HUDEP-2 (cell line): ENCODE measurements at regions not wholly inside any gene's neighbourhood (a gene's known extent, or its start where the extent isn't known, plus 50 kb on each side); places are given as distances from the start of the nearest gene placed in this dataset.

Experiments used
- DNase-seq, 76 experiments: peaks; one replicate each; lab custom pipeline; 2025; ENCODE audit not compliant: unreplicated experiment in 76 of 76; lab: John Stamatoyannopoulos, UW

DNA sequence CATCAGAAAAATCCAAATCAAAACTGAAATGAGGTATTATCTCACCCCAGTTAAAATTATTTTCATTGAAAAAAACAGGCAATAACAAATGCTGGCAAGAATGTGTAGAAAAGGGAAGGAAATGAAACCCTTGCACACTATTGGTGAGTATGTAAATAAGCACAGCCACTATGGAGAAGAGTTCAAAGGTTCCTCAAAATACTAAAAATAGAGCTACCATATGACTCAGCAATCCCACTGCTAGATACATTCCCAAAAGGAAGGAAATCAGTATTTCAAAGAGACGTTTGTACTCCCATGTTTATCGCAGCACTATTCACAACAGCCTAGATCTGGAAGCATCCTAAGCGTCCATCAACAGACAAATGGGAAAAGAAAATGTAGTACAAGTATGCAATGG is 932.4 kb downstream of the PCDH18 start:
- no peak for DNase-seq

GRCh38 chr4:136590440-136590839 is 941.9 kb downstream of the PCDH18 start:
- DNase-seq, result no peak

GRCh38 chr4:136583567-136583966 is 948.7 kb downstream of the PCDH18 start:
- no peak for DNase-seq

- DNase-seq, result no peak
Observed at GRCh38 chr4:136581119-136581518, 951.2 kb downstream of the PCDH18 start.

- DNase-seq, result no peak
Observed at GRCh38 chr4:136575146-136575545, 957.1 kb downstream of the PCDH18 start.

DNA sequence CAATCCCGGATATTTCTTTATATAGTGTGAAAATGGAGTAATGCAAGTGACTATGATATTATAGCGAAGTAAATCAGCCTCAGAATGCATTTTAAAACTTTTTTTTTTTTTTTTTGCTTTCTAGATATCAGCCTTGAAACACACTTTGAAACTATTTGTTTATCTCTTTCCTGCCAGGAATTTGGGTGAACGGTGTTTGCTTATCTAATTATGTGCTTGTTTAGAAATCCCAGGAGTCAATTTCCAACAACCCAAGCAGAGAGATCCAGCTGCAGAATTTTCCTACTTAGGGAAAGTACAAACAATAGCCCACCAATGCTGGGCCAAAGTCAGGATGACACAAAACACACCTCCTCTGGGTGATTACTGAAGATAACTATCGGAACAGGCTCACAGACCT is 958.8 kb downstream of the PCDH18 start:
- DNase-seq, result no peak

GRCh38 chr4:136571315-136571714 is 961.0 kb downstream of the PCDH18 start:
- no peak for DNase-seq

DNA sequence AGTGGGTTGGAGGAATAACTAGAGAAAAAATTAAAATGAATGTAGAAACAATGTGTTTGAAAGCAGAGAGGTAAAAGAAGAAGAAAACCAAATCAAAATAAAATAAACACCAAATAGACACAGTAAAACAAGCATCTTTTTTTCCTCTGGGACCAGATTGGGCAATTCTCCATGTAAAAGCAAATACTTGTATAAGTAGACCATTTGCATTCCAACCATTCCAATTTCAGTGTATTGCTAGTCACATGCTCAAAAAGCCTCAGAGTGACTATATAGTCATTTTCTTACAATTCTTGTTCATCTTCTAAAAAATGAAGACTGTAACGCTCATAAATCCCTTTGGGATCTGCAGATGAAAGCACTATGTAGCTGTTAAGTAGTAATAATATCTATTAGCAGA is 969.5 kb downstream of the PCDH18 start:
- DNase-seq, result no peak

DNA sequence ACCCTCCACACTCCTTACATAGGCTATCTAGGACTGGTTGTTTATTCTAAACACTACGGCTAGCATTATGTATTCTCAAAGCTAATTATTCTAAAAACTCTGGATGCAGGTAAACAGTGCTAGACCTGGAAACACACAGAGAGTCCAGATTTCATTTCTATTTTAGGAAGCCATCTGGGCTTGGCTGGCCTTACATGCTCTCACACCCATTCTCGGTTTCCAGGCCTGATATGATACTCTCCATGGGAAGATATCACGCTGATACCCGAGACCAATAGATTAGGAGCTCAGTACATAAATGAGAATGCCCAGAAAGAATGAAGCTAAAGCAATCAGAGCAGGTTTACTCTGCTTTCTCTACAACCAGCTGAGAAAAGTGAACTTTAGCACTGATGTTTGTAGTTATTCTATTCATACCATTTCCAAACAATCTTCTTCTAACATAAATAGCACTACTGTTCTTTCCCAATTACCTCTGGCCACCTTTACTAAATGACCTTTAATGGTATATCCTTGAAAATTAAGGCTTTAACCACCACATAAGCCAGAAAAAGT is 973.3 kb downstream of the PCDH18 start:
- no peak for DNase-seq

- DNase-seq, result no peak
Observed at GRCh38 chr4:136557396-136557795, 974.9 kb downstream of the PCDH18 start.

DNA sequence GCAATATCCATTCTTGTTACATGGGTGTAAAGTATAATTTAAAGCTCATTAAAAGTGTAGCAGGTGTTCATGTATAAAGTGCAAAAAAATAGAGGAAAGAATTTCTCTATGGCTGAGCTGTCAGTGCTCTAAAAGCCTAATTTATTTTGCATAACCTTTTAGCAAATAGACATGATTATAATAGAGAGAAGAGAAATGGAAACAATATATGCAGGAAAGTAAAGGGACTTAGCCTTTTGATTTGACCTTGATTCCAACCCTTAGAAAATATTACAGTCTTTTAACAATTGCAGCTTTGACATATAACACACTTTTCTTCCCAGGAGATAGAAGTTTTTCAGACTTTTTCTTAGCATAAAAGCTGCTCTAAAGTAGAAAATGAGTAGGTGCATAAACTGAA is 978.3 kb downstream of the PCDH18 start:
- no peak for DNase-seq

DNA sequence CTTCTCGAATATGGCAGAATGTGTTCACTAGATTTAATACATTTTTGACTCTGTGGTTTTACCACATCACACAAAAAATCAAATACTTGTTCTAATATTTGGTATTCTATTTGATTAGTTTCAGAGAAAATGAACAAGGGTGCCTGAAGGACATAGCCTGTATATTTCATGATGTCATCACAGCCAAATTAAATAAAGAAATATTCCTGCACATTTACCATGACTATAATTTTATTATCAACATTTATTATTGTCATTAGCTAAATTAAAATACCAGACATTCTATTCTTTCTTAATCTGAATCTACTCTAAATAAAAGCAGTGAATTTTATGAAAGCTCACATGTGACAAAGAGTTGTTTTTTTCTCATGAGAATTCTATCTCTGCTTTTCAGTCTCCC is 980.5 kb downstream of the PCDH18 start:
- no peak for DNase-seq

DNA sequence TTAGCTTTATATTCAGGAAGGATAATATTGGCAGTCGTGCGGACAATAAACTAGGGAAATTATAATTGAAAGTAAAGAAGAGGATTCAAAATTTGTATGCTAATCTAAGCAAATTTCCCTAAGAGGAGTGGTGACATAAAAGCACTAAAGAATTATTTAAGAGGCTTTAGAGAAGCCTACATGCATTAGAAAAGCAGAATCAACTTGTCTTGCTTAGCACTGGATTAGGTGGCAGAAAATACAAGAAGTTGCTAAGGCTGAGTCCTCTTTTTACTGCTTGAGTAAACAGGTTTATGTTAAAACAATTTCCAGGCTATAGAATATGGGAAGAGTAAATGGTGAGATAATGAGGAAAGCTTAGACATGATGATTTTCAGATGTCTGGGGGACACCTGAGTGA is 991.5 kb downstream of the PCDH18 start:
- DNase-seq, result no peak

DNA sequence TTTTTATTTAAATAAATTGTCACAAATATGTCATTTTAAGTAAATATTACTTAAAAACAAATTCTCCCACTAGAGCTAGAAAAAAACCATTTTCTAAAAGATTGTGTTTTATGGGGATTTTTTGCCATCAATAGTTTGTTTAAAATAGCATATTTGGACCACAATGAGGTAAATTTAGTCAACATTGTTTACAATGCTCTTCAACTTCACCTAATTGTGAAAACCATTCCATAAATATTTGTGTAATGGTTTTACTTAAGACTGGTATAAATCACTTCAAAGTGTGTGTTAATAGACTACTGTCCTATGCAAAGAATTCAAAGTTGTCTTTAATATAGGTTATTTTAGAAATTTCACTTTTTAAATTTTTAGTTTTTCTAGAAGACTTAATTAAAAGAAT is 1004.2 kb downstream of the PCDH18 start:
- DNase-seq, result no peak

DNA sequence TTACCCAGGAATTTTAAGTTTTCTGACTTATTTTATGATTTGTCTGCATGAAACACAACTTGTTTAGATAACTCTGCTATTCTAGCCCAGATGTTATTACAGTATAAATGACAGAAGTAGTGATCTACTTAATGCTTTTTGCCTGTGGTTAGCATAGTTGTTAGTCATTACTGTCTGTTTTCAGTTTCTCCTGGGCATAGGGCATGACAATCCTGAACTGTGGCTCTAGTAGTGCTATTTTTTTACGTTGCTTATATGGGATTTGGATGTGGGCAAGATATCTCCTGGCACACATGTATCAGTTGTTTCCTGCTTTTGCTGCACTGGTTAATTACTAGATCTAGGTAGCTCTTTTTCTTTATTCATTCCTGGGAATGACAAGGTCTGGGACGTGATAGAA is 1005.8 kb downstream of the PCDH18 start:
- DNase-seq, result no peak

DNA sequence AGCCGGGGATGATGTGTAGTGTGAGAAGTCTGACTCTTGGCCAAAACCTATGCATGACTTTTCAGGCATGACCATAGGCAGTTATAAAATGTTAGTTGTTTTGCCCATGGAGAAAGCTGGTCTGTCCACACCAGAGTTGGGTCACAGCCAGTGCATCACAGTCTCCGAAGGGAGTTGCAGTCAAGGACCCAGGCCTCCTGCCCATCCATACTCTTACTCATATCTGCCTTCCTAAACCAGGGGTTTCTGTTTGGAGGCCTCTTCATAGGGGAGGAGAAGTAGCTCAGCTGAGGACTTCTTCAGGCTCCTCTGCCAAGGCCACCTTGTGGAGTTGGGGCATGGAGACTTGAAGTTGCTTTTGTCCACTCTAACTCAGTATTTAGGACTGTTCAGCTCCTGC is 1008.3 kb downstream of the PCDH18 start:
- no peak for DNase-seq

DNA sequence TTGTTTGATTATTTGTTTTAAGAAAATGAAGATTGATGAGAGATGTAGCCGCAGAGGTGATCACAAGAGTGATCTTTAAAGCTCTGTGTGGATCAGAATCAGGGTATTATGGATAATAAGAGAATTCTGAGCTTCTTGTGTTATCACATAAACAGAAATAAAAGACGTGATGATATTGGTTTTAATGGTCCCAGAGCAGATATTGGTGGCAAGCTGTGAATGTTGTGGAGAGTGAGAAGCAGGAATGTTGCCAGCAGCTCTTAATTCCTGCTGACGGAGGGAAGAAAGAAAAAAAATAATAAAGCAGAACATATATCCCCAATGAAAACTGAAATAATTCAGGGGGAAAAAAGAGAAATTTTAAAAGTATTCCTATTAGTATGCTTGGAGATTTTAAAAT is 1015.9 kb downstream of the PCDH18 start:
- no peak for DNase-seq

DNA sequence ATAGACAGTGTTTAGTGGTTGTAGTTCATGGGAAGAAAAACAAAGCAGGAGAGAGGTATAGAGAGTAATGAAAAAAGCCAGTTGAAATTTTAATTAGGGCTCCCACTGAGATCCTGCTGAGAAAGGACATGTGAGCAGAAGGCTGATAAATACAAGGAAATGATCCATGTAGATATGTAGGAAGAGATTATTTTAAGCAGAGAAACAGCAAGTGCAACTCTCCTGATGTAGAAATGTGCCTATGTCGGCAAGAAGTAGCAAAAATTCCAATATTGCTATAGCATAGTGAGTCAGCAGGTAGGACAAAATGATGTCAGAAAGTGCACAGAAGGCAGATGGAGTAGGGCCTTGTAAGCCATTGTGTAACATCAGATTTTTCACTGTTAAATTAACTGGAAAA is 1027.3 kb downstream of the PCDH18 start:
- no peak for DNase-seq

GRCh38 chr4:136495851-136496250 is 1036.4 kb downstream of the PCDH18 start:
- DNase-seq, result no peak

- DNase-seq, result no peak
Observed at GRCh38 chr4:136495076-136495475, 1037.2 kb downstream of the PCDH18 start.

GRCh38 chr4:136489101-136489500 is 1043.2 kb downstream of the PCDH18 start:
- DNase-seq, result no peak

- no peak for DNase-seq
Observed at GRCh38 chr4:136484996-136485395, 1047.3 kb downstream of the PCDH18 start.

DNA sequence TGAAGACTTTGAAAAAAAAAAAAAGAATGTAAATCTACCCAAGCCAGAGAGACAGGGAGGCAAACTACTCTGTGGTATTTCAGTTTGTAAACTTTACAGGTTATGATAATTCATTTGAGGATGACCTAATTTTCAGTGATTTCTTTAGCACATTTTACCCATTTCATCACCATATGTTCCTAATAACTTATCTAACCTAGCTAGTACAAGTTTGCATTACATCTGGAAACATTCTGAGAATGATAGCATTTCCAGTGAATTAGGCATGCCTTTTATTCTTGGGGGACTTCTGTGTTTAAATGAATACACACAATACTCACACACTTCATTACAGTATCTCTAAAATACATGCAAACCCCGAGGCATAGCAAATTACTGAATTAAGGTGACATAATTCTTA is 1055.5 kb downstream of the PCDH18 start:
- DNase-seq, result no peak
